ENCODE measurements at regions not wholly inside any gene's neighbourhood (a gene's known extent, or its start where the extent isn't known, plus 50 kb on each side); places are given as distances from the start of the nearest gene placed in this dataset.

GRCh38 chr2:123163398-123163797 lies 861.7 kb upstream of the CNTNAP5 start:
- CTCF ChIA-PET: no interaction called here
- Histone ChIP-seq H3K36me3 (replicated peaks in 1 of 2; ENCODE audit: control extremely low read depth in 1 of 2, control insufficient read depth in 1 of 2, extremely low read depth in 1 of 2, insufficient read depth in 2 of 2, low read length in 1 of 2) (no peaks in the 10 kb centered on the region), H3K9ac (ENCODE audit: low read length) (no peak overlapping the region), H3K4me1 (ENCODE audit: control insufficient read depth in 2 of 2, insufficient read depth in 2 of 2, low read length in 2 of 2) (no peaks in the 10 kb centered on the region), H3K79me2 (ENCODE audit: control insufficient read depth, insufficient read depth, low read length) (no peaks in the 10 kb centered on the region), H3K4me3 (ENCODE audit: control extremely low read depth in 1 of 5, extremely low read depth in 1 of 5, insufficient read depth in 1 of 5, low read depth in 2 of 5, low read length in 4 of 5) (no peak overlapping the region), H3K27me3 (replicated peaks in 1 of 4; ENCODE audit: control extremely low read depth in 1 of 4, control insufficient read depth in 3 of 4, insufficient read depth in 4 of 4, low read length in 3 of 4) (no peaks in the 10 kb centered on the region), H3K27ac (ENCODE audit: low read length in 2 of 2) (no peak overlapping the region), H3K4me2 (replicated peaks; ENCODE audit: low read depth, low read length, poor library complexity, severe bottlenecking) (no peak overlapping the region), H4K20me1 (ENCODE audit: control insufficient read depth, insufficient read depth, low read length, poor library complexity, severe bottlenecking) (no peaks in the 10 kb centered on the region), H3K9me3 (ENCODE audit: control extremely low read depth in 1 of 3, control insufficient read depth in 2 of 3, insufficient read depth in 1 of 3, low read length in 2 of 3) (peaks cover 0 to 2% (median 0%) of the 10 kb centered on the region in 3 donors), H2AFZ (ENCODE audit: insufficient read depth, low read depth, low read length, poor library complexity, severe bottlenecking) (no peak overlapping the region)
- WGBS (ENCODE audit: insufficient coverage): no CpG with 5 or more reads among the region's 2 CpGs
- H3K9me3 Mint-ChIP-seq (ENCODE audit: insufficient read depth): peaks cover 2% of the 10 kb centered on the region
- no peak for TF ChIP-seq EZH2 (IDR thresholded peaks at IDR 0.05; ENCODE audit: borderline replicate concordance, insufficient read depth, low read depth, low read length, poor library complexity, severe bottlenecking)
- TF ChIP-seq CTCF (IDR thresholded peaks at IDR 0.05): no peak
- no peak overlapping the region for H3K4me3 Mint-ChIP-seq
- DNase-seq (no peak), ATAC-seq (ENCODE audit: low read depth) (no peak)
- intact Hi-C loops (cut with micrococcal nuclease): no loop called here
- no peaks in the 10 kb centered on the region for H3K4me1 Mint-ChIP-seq
- H3K27ac Mint-ChIP-seq: no peak overlapping the region
- H3K27me3 Mint-ChIP-seq: no peaks in the 10 kb centered on the region
- POLR2A ChIA-PET: no interaction called here

- Mint-ChIP-seq H3K27me3 (no peaks in the 10 kb centered on the region), H3K4me1 (no peaks in the 10 kb centered on the region), H3K9me3 (ENCODE audit: insufficient read depth) (peaks cover 2% of the 10 kb centered on the region), H3K27ac (no peak overlapping the region), H3K4me3 (no peak overlapping the region)
- H3K79me2 ChIP-seq (ENCODE audit: control insufficient read depth, insufficient read depth, low read length): no peaks in the 10 kb centered on the region
- POLR2A ChIA-PET: no interaction called here
- peaks cover 0 to 2% (median 0%) of the 10 kb centered on the region in 3 donors for H3K9me3 ChIP-seq (ENCODE audit: control extremely low read depth in 1 of 3, control insufficient read depth in 2 of 3, insufficient read depth in 1 of 3, low read length in 2 of 3)
- intact Hi-C loops (cut with micrococcal nuclease): no loop called here
- no peak for TF ChIP-seq EZH2 (IDR thresholded peaks at IDR 0.05; ENCODE audit: borderline replicate concordance, insufficient read depth, low read depth, low read length, poor library complexity, severe bottlenecking)
- TF ChIP-seq CTCF (IDR thresholded peaks at IDR 0.05): no peak
- H3K4me2 ChIP-seq (replicated peaks; ENCODE audit: low read depth, low read length, poor library complexity, severe bottlenecking): no peak overlapping the region
- H3K36me3 ChIP-seq (replicated peaks in 1 of 2; ENCODE audit: control extremely low read depth in 1 of 2, control insufficient read depth in 1 of 2, extremely low read depth in 1 of 2, insufficient read depth in 2 of 2, low read length in 1 of 2): no peaks in the 10 kb centered on the region
- DNase-seq (no peak), ATAC-seq (ENCODE audit: low read depth) (no peak)
- H3K27me3 ChIP-seq (replicated peaks in 1 of 4; ENCODE audit: control extremely low read depth in 1 of 4, control insufficient read depth in 3 of 4, insufficient read depth in 4 of 4, low read length in 3 of 4): no peaks in the 10 kb centered on the region
- no peaks in the 10 kb centered on the region for H3K4me1 ChIP-seq (ENCODE audit: control insufficient read depth in 2 of 2, insufficient read depth in 2 of 2, low read length in 2 of 2)
- H2AFZ ChIP-seq (ENCODE audit: insufficient read depth, low read depth, low read length, poor library complexity, severe bottlenecking): no peak overlapping the region
- H4K20me1 ChIP-seq (ENCODE audit: control insufficient read depth, insufficient read depth, low read length, poor library complexity, severe bottlenecking): no peaks in the 10 kb centered on the region
- H3K4me3 ChIP-seq (ENCODE audit: control extremely low read depth in 1 of 5, extremely low read depth in 1 of 5, insufficient read depth in 1 of 5, low read depth in 2 of 5, low read length in 4 of 5): no peak overlapping the region
- WGBS (ENCODE audit: insufficient coverage): 65% methylated on average over 1 of the region's 2 CpGs
- CTCF ChIA-PET: no interaction called here
- H3K9ac ChIP-seq (ENCODE audit: low read length): no peak overlapping the region
- H3K27ac ChIP-seq (ENCODE audit: low read length in 2 of 2): no peak overlapping the region
Observed at GRCh38 chr2:123164216-123164615, 860.9 kb upstream of the CNTNAP5 start.
